ENCODE measurements at regions not wholly inside any gene's neighbourhood (a gene's known extent, or its start where the extent isn't known, plus 50 kb on each side); places are given as distances from the start of the nearest gene placed in this dataset.

- Histone ChIP-seq H3K27me3 (ENCODE audit: control insufficient read depth, insufficient read depth, low read length) (no peaks in the 10 kb centered on the region), H3K36me3 (ENCODE audit: control insufficient read depth, insufficient read depth, low read length) (no peaks in the 10 kb centered on the region), H3K4me3 (ENCODE audit: low read depth, low read length) (no peak overlapping the region)
- DNase-seq (ENCODE audit: low read depth) (no peak), FAIRE-seq (no peak)
- no peak for TF ChIP-seq CTCF (IDR thresholded peaks at IDR 0.05; ENCODE audit: insufficient read depth, low read length, severe bottlenecking)
These were observed 142.0 kb downstream of the ACTR3 start for GRCh38 chr2:114031605-114032505.

- DNase-seq (ENCODE audit: low read depth) (no peak), FAIRE-seq (no peak)
- no peaks in the 10 kb centered on the region for H3K36me3 ChIP-seq (ENCODE audit: control insufficient read depth, insufficient read depth, low read length)
- TF ChIP-seq CTCF (IDR thresholded peaks at IDR 0.05; ENCODE audit: insufficient read depth, low read length, severe bottlenecking), result no peak
- no peak overlapping the region for H3K4me3 ChIP-seq (ENCODE audit: low read depth, low read length)
- no peaks in the 10 kb centered on the region for H3K27me3 ChIP-seq (ENCODE audit: control insufficient read depth, insufficient read depth, low read length)
These were observed 142.8 kb downstream of the ACTR3 start for GRCh38 chr2:114032705-114033104.

GRCh38 chr2:114034742-114035141 lies 144.9 kb downstream of the ACTR3 start:
- no peak for DNase-seq (ENCODE audit: low read depth)
- H3K36me3 ChIP-seq (ENCODE audit: control insufficient read depth, insufficient read depth, low read length), result no peaks in the 10 kb centered on the region
- H3K4me3 ChIP-seq (ENCODE audit: low read depth, low read length), result no peak overlapping the region
- TF ChIP-seq CTCF (IDR thresholded peaks at IDR 0.05; ENCODE audit: insufficient read depth, low read length, severe bottlenecking), result no peak
- no peak for FAIRE-seq
- H3K27me3 ChIP-seq (ENCODE audit: control insufficient read depth, insufficient read depth, low read length), result no peaks in the 10 kb centered on the region

- TF ChIP-seq CTCF (IDR thresholded peaks at IDR 0.05; ENCODE audit: insufficient read depth, low read length, severe bottlenecking), result no peak
- no peak for FAIRE-seq
These were observed 148.8 kb downstream of the ACTR3 start for GRCh38 chr2:114038710-114039109.

GRCh38 chr2:114039677-114040076 lies 149.8 kb downstream of the ACTR3 start:
- TF ChIP-seq CTCF (IDR thresholded peaks at IDR 0.05; ENCODE audit: insufficient read depth, low read length, severe bottlenecking), result no peak
- FAIRE-seq (no peak), DNase-seq (ENCODE audit: low read depth) (no peak)
- no peak overlapping the region for H3K4me3 ChIP-seq (ENCODE audit: low read depth, low read length)
- H3K36me3 ChIP-seq (ENCODE audit: control insufficient read depth, insufficient read depth, low read length), result no peaks in the 10 kb centered on the region
- H3K27me3 ChIP-seq (ENCODE audit: control insufficient read depth, insufficient read depth, low read length), result no peaks in the 10 kb centered on the region

More at GRCh38 chr2:114038710-114039109, 148.8 kb downstream of the ACTR3 start:
- Histone ChIP-seq H3K36me3 (ENCODE audit: control insufficient read depth, insufficient read depth, low read length) (no peaks in the 10 kb centered on the region), H3K4me3 (ENCODE audit: low read depth, low read length) (no peak overlapping the region), H3K27me3 (ENCODE audit: control insufficient read depth, insufficient read depth, low read length) (no peaks in the 10 kb centered on the region)
- no peak for DNase-seq (ENCODE audit: low read depth)

Measured in bronchial epithelial cell (primary cell).